GM10248 (cell line): ENCODE measurements at regions not wholly inside any gene's neighbourhood (a gene's known extent, or its start where the extent isn't known, plus 50 kb on each side); places are given as distances from the start of the nearest gene placed in this dataset.

Source experiments
- CTCF ChIA-PET: fragments of 300-600 bp; sonication (Branson Sonifier 250); formaldehyde crosslinking; extraction: SDS; loops from one replicate; lab custom pipeline; 2021; ENCODE audit warnings: antibody characterized with exemption; lab: Yijun Ruan, JAX
- POLR2A ChIA-PET: fragments of 350-650 bp; sonication (Branson Sonifier 250); formaldehyde crosslinking; extraction: SDS; loops from one replicate; lab custom pipeline; 2020; ENCODE audit warnings: antibody characterized with exemption; lab: Yijun Ruan, JAX
- DNase-seq: peaks from one replicate; pipeline ENCODE4 v3.0.0; 2012; ENCODE audit errors: extremely low spot score
- CTCF ChIP-seq: IDR thresholded peaks from 2 replicates; pipeline ENCODE4 v1.5.1; 2012; ENCODE audit warnings: mild to moderate bottlenecking, low read depth; ENCODE audit errors: extremely low read depth, missing control alignments, control extremely low read depth

GRCh38 chr6:99746261-99746895, 139.7 kb downstream of the PRDM13 start:
- POLR2A ChIA-PET: no interaction called here
- peak; percentile 82 for TF ChIP-seq CTCF

GRCh38 chr6:99761711-99762110, 155.1 kb downstream of the PRDM13 start:
- POLR2A ChIA-PET: no interaction called here
- TF ChIP-seq CTCF: no peak
- CTCF ChIA-PET: interaction anchor here (0.7 kb wide), 1 partner anchor 16 kb away, joined by 4 read pairs; no protein-coding TSS in a partner anchor
- DNase-seq: no peak

More at GRCh38 chr6:99746261-99746895, 139.7 kb downstream of the PRDM13 start:
- DNase-seq: peak; percentile 48
- CTCF ChIA-PET: interaction anchor here (0.7 to 4.7 kb wide), 37 partner anchors 8 to 421 kb away, joined by 3 to 34 read pairs (median 4); no protein-coding TSS in a partner anchor

- POLR2A ChIA-PET: no interaction called here
- TF ChIP-seq CTCF: no peak
- DNase-seq: no peak
- CTCF ChIA-PET: interaction anchor here (1.5 kb wide), 1 partner anchor 23 kb away, joined by 4 read pairs; no protein-coding TSS in a partner anchor
Measured at GRCh38 chr6:99768166-99768565, 161.5 kb downstream of the PRDM13 start.

- POLR2A ChIA-PET: no interaction called here
- DNase-seq: no peak
- no peak for TF ChIP-seq CTCF
- CTCF ChIA-PET: no interaction called here
Measured at GRCh38 chr6:99779631-99780555, 173.3 kb downstream of the PRDM13 start.

GRCh38 chr6:99780556-99780885, 173.9 kb downstream of the PRDM13 start:
- no peak for DNase-seq
- CTCF ChIA-PET: no interaction called here

More at GRCh38 chr6:99780556-99780885, 173.9 kb downstream of the PRDM13 start:
- no peak for TF ChIP-seq CTCF
- POLR2A ChIA-PET: interaction anchor here (0.6 kb wide), 1 partner anchor 196 kb away, joined by 3 read pairs; no protein-coding TSS in a partner anchor
